Stimulated activated memory B cell treated with anti-CD40 and anti-IgM and Interleukin-4, amounts not matched to agents 10 μg/mL and 1 μg/mL and 100 μg/mL, for 72 hours (primary cell): ENCODE measurements at regions not wholly inside any gene's neighbourhood (a gene's known extent, or its start where the extent isn't known, plus 50 kb on each side); places are given as distances from the start of the nearest gene placed in this dataset.

Experiments
- ATAC-seq: fragments of 150-1000 bp; cut with Tn5 transposase; 2 replicates; pipeline ENCODE4 v1.10.0; 2021
- H3K27ac Mint-ChIP-seq: one replicate; pipeline ENCODE4 v1.8.0; 2022; ENCODE audit warnings: mild to moderate bottlenecking, mixed read lengths
- H3K27me3 Mint-ChIP-seq: one replicate; pipeline ENCODE4 v1.8.0; 2022; ENCODE audit warnings: mixed read lengths
- H3K36me3 Mint-ChIP-seq: one replicate; pipeline ENCODE4 v1.8.0; 2022; ENCODE audit warnings: mixed read lengths
- H3K4me1 Mint-ChIP-seq: one replicate; pipeline ENCODE4 v1.8.0; 2022; ENCODE audit warnings: mixed read lengths
- H3K4me3 Mint-ChIP-seq: one replicate; pipeline ENCODE4 v1.8.0; 2022; ENCODE audit warnings: mild to moderate bottlenecking, moderate library complexity, mixed read lengths
- H3K9me3 Mint-ChIP-seq: one replicate; pipeline ENCODE4 v1.8.0; 2022; ENCODE audit warnings: mixed read lengths

DNA sequence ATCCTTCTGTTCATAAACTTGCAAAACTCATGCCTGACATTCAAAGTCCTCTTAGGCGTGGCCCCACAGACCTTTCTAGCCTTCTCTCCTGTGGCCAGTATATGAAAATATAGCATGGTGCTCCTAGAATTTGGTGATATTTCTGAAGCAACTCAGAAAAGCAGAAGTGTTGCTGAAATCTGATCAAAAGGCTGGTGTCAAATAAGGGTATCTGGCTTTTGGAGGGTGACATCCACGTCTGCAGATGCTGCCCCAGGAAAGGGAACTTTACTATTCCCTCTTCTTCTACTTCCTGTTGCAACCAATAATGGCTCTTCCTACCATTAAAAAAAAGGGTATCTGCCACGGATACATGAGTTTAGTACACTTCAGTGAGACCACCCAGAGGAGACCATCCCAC lies 83.9 kb upstream of the RPS6KA3 start:
- ATAC-seq: no peak
- Mint-ChIP-seq H3K9me3 (no peaks in the 10 kb centered on the region), H3K4me1 (no peaks in the 10 kb centered on the region), H3K27ac (no peak overlapping the region), H3K27me3 (no peaks in the 10 kb centered on the region), H3K36me3 (no peaks in the 10 kb centered on the region), H3K4me3 (no peak overlapping the region)

DNA sequence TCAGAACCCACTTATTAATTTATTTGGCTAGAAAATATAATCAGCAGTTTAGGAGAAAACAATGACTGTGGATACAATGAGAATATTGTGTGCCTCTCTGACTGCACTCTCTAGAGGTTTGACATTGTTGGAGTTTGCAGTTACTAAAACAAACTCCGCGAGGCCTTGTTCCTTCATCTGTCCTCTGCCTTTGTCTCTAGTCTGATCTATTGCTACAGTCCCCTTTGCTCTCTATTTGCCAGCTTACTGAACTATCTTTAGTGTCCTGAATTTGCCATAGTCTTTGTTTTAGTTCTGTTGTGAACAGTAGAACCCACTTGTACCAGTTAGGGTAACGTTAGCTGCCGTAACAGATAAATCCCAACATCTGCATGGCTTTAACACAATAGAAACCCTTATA lies 81.4 kb upstream of the RPS6KA3 start:
- no peaks in the 10 kb centered on the region for H3K27me3 Mint-ChIP-seq
- H3K9me3 Mint-ChIP-seq: peaks cover 8% of the 10 kb centered on the region
- H3K4me3 Mint-ChIP-seq: no peak overlapping the region
- H3K4me1 Mint-ChIP-seq: no peaks in the 10 kb centered on the region
- ATAC-seq: no peak
- H3K27ac Mint-ChIP-seq: no peak overlapping the region
- peaks cover 8% of the 10 kb centered on the region for H3K36me3 Mint-ChIP-seq

DNA sequence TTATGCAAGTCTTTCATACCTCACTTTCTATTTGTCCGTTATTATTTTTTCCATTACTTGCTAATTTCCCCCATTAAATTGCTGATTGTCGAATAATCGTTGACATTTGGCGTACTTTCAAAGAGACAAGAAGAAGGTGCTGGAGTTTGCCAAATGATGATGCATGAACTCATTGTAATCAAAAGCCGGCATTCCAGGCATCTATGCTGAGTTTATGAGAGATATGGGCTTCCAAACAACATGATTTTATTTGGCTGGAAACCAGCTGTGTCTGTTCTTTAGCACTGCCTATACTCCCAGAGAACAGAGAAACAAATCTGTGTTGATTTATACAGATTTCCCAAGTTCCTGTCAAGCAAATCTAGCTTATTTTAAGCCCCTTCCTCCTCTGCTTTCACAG lies 80.8 kb upstream of the RPS6KA3 start:
- no peak for ATAC-seq
- no peaks in the 10 kb centered on the region for H3K4me1 Mint-ChIP-seq
- no peak overlapping the region for H3K4me3 Mint-ChIP-seq
- peaks cover 8% of the 10 kb centered on the region for H3K36me3 Mint-ChIP-seq
- H3K9me3 Mint-ChIP-seq: peaks cover 12% of the 10 kb centered on the region
- H3K27ac Mint-ChIP-seq: no peak overlapping the region
- no peaks in the 10 kb centered on the region for H3K27me3 Mint-ChIP-seq

DNA sequence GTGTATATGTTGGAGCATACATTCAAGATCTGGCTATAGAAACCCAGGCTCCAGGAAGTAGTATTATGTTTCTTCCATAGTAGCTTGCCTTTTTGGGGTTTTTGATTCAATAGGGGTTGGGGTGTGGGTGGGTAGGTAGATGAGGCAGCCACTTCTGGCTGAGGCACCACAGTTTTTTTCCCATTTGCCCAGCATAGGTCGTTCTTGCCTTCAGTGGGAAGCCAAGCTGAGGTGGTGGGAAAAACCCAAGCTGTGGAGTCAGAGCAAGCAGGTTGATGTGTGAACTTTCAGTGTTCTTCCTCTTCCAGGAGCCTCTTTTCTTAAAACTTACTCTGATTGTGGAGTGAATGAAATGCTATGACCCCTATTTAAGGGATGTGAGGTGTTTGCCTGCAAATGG lies 67.0 kb upstream of the RPS6KA3 start:
- ATAC-seq: no peak
- Mint-ChIP-seq H3K4me3 (no peak overlapping the region), H3K27ac (no peak overlapping the region), H3K36me3 (no peaks in the 10 kb centered on the region), H3K9me3 (no peaks in the 10 kb centered on the region), H3K4me1 (no peaks in the 10 kb centered on the region), H3K27me3 (no peaks in the 10 kb centered on the region)

DNA sequence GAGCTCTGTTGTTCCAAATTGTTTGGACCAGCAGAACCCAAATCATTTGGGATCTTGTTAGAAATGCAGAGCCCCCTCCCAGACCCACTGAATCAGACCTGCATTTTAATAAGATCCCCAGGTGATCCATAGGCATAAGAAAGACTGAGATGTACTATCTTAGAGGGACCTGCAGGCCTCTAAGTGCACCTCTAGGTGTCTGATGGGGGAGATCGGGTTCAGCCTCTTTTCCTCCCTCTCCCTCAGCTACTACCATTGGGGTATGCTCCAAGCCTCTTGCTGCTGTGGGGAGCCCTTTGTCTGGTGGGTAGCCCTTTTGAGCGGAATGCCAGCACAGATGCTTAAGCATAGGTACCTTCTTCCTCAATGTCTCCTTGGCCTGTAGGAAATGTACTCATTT lies 63.8 kb upstream of the RPS6KA3 start:
- H3K36me3 Mint-ChIP-seq: no peaks in the 10 kb centered on the region
- H3K4me1 Mint-ChIP-seq: no peaks in the 10 kb centered on the region
- no peaks in the 10 kb centered on the region for H3K27me3 Mint-ChIP-seq
- H3K4me3 Mint-ChIP-seq: no peak overlapping the region
- ATAC-seq: no peak
- no peak overlapping the region for H3K27ac Mint-ChIP-seq
- no peaks in the 10 kb centered on the region for H3K9me3 Mint-ChIP-seq

DNA sequence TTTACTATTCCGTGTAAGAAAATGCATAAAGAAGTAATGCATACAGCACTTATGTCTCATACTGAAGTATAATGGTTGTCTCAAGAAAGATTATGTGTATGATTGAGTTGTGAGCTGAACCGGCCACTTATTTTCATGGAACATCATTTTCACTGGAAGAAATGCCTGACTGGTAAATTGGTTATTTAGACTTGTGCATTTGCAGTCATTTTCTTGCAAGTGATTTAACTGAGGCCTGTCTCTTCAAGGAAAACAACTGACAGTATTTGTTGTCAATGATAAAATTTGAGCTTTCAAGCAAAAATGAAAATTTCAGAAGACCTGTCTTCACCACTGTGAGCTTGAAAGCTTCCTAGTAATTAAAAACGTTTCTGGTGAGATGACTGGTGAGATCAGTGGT lies 62.7 kb upstream of the RPS6KA3 start:
- H3K9me3 Mint-ChIP-seq: no peaks in the 10 kb centered on the region
- H3K4me1 Mint-ChIP-seq: no peaks in the 10 kb centered on the region
- ATAC-seq: no peak
- no peaks in the 10 kb centered on the region for H3K36me3 Mint-ChIP-seq
- no peaks in the 10 kb centered on the region for H3K27me3 Mint-ChIP-seq
- no peak overlapping the region for H3K4me3 Mint-ChIP-seq
- no peak overlapping the region for H3K27ac Mint-ChIP-seq

DNA sequence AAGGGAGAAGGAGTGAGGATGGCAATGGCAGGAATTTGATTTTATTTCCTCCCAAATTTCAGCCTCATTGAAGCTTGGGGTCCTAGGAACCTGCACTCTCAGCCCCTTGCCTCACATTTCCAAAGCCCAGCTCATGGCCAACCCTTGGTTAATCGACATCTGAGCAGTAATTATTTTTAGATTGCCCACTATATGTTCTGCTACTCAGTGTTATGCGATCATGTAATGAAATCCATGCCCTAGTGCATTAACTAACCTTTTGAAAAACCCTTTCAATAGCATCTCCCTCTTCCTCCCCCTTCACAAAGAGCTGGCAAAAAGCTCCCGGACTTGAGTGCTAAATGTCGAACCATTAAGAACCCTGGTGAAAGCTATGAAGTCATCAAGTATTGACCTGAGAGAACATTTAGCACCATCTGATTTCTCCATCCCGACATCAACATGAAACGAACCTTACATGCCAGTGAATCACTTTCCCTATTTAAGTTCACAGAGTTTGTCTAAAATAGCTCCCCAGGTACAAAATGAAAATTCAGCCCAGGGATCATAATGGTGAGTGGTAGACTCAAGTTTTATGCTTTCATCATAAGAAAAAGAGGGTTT lies 59.2 kb upstream of the RPS6KA3 start:
- Mint-ChIP-seq H3K4me3 (no peak overlapping the region), H3K27me3 (no peaks in the 10 kb centered on the region), H3K27ac (no peak overlapping the region)

DNA sequence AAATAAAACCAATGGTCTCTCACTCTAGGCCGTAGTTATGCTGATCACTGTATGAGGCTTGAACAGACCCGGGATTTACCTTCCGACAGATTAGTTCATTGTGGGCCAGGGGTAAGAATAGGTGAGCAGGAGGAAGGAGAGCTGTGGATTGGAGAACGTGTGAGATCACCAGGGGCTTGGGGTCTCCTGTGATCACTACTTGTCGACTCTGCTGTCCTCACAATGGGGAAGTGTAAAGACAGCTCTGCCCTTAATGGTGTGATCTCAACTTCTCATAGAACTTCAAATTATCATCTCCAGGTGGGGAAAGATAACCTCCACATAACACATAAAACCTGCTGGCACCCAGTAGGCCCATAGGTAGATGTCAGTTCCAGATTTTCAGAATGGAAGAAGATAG lies 56.2 kb upstream of the RPS6KA3 start:
- Mint-ChIP-seq H3K9me3 (no peaks in the 10 kb centered on the region), H3K36me3 (no peaks in the 10 kb centered on the region), H3K4me3 (no peak overlapping the region), H3K27me3 (no peaks in the 10 kb centered on the region), H3K4me1 (peaks cover 38% of the 10 kb centered on the region), H3K27ac (no peak overlapping the region)
- no peak for ATAC-seq

More for the DNA sequence above, 59.2 kb upstream of the RPS6KA3 start:
- Mint-ChIP-seq H3K9me3 (no peaks in the 10 kb centered on the region), H3K4me1 (peaks cover 13% of the 10 kb centered on the region), H3K36me3 (no peaks in the 10 kb centered on the region)
- no peak for ATAC-seq

DNA sequence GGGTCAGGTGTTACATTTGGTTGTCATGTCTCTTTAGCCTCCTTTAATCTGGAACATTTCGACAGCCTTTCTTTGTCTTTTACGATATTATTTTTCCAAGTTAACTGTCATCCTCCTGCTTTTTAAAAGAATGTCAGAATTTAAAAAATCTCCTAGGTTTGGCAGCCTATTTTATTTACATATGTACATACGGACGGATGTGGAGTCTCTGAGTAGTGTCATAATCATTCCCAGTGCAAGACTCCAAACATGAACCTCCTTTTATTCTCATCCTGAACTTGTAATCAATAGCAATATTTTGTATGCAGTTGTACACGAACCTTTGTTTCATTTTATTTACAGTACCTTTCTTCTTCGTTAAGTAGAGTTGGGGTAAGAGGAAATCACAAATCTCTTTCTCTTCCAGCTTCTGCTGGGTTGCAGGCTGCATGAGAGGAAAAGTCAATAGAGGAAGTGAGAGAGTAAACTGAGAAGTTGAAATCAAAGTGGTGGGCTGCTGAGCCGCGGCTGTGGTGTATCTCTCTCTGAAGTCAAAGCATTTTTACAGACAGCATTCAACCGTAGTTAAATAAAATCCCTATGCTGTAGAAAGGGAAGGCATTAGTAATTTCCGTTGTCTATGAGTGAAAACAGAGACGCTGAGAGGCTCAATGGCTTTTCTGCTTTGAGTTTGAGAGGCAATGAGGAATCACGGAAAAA lies 53.9 kb upstream of the RPS6KA3 start:
- H3K9me3 Mint-ChIP-seq: no peaks in the 10 kb centered on the region
- H3K36me3 Mint-ChIP-seq: no peaks in the 10 kb centered on the region
- H3K4me1 Mint-ChIP-seq: peaks cover 43% of the 10 kb centered on the region
- H3K4me3 Mint-ChIP-seq: peak overlapping the region; percentile 30
- H3K27me3 Mint-ChIP-seq: no peaks in the 10 kb centered on the region
- ATAC-seq: peak; percentile 96
- H3K27ac Mint-ChIP-seq: peak overlapping the region; percentile 77

DNA sequence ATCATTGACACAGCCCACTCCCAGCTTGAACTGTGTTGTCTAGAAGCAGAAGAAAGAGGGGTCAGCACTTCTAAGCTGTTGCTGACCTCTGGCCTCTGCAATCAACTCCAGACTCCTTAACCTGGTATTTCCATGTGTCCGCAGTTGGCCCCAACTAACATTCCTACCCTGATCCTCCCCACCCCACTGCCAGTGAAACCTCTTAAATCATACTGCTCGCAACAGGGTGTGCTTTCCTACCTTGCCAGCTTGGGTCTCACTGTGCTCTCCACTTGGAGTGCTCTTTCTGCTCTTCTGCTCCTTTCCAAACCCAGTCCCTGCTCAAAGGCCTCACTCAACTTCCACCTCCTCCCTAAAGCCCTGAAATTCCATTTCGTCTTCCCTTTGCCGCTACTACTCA lies 52.3 kb upstream of the RPS6KA3 start:
- H3K27ac Mint-ChIP-seq: peak overlapping the region; percentile 63
- H3K27me3 Mint-ChIP-seq: no peaks in the 10 kb centered on the region
- H3K36me3 Mint-ChIP-seq: no peaks in the 10 kb centered on the region
- no peak for ATAC-seq
- no peaks in the 10 kb centered on the region for H3K9me3 Mint-ChIP-seq
- H3K4me3 Mint-ChIP-seq: no peak overlapping the region
- peaks cover 55% of the 10 kb centered on the region for H3K4me1 Mint-ChIP-seq

DNA sequence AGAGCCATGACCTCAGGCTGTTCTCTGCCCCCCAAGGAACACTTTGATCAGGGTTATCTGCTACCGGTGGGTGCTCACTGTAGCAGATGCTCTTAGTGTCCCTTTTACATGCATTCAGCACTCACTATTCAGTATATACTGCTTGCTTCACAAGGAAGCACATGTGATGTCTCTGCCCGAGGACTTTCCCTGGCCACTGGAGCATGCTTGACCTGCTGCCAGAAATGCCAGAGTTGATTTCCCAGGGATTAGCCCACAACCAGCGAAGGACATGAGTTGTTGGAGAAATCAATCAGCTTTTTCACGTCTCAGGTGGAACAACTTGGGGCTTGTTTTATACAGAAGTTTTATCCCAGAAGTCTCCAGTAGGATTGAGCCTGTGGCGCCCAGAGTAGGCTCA lies 51.2 kb upstream of the RPS6KA3 start:
- Mint-ChIP-seq H3K27ac (no peak overlapping the region), H3K36me3 (no peaks in the 10 kb centered on the region), H3K27me3 (no peaks in the 10 kb centered on the region), H3K9me3 (no peaks in the 10 kb centered on the region), H3K4me1 (peaks cover 61% of the 10 kb centered on the region), H3K4me3 (no peak overlapping the region)
- no peak for ATAC-seq
